Common myeloid progenitor, CD34-positive (primary cell): ENCODE measurements at regions not wholly inside any gene's neighbourhood (a gene's known extent, or its start where the extent isn't known, plus 50 kb on each side); places are given as distances from the start of the nearest gene placed in this dataset.

ENCODE experiments used
- CTCF ChIA-PET: fragments of 350-600 bp; sonication (Branson Sonifier 250); formaldehyde crosslinking; loops from one replicate; lab custom pipeline; 2021; ENCODE audit warnings: antibody characterized with exemption; lab: Charles Lee
- POLR2A ChIA-PET: fragments of 350-600 bp; sonication (Branson Sonifier 250); formaldehyde crosslinking; loops from one replicate; lab custom pipeline; 2021; ENCODE audit warnings: antibody characterized with exemption; lab: Charles Lee
- DNase-seq, 3 donors: peaks; one replicate each; pipeline versions ENCODE4 v3.0.0 to v3.0.0-alpha.2; 2013
- H3K27ac ChIP-seq, 2 experiments: 1 replicate in 1 of 2; 2 replicates in 1 of 2; pipeline ENCODE4 v1.7.0; 2013; ENCODE audit warnings: inconsistent platforms in 2 of 2, low read length in 2 of 2, mild to moderate bottlenecking in 2 of 2, low read depth in 1 of 2, moderate library complexity in 1 of 2; ENCODE audit not compliant: severe bottlenecking in 2 of 2, insufficient read depth in 1 of 2, poor library complexity in 1 of 2
- H3K27me3 ChIP-seq, 5 experiments: replicated peaks in 2 of 5; 1 replicate in 3 of 5; 2 replicates in 2 of 5; pipeline versions ENCODE4 v1.6.1 to v1.7.0; 2013; ENCODE audit warnings: low read length in 4 of 5, mild to moderate bottlenecking in 2 of 5, moderate library complexity in 2 of 5, inconsistent platforms in 1 of 5; ENCODE audit not compliant: insufficient read depth in 5 of 5, control insufficient read depth in 4 of 5
- H3K36me3 ChIP-seq, 4 experiments: 1 replicate in 2 of 4; 2 replicates in 2 of 4; pipeline versions ENCODE4 v1.6.1 to v1.7.0; 2013; ENCODE audit warnings: low read length in 3 of 4, control low read depth in 1 of 4, mild to moderate bottlenecking in 1 of 4; ENCODE audit not compliant: control insufficient read depth in 4 of 4, insufficient read depth in 4 of 4
- H3K4me1 ChIP-seq, 4 experiments: 1 replicate in 3 of 4; 2 replicates in 1 of 4; pipeline versions ENCODE4 v1.6.1 to v1.7.1; 2013; ENCODE audit warnings: low read length in 3 of 4, mild to moderate bottlenecking in 3 of 4, control low read depth in 1 of 4, inconsistent platforms in 1 of 4, moderate library complexity in 1 of 4; ENCODE audit not compliant: control insufficient read depth in 4 of 4, insufficient read depth in 4 of 4; ENCODE audit errors: control extremely low read depth in 1 of 4
- H3K4me3 ChIP-seq, 7 experiments: 1 replicate in 4 of 7; 2 replicates in 3 of 7; pipeline versions ENCODE4 v1.5.1 to v1.7.0; 2013; ENCODE audit warnings: mild to moderate bottlenecking in 7 of 7, low read length in 6 of 7, moderate library complexity in 6 of 7, inconsistent platforms in 2 of 7, low read depth in 2 of 7, control low read depth in 1 of 7; ENCODE audit not compliant: insufficient read depth in 4 of 7, control insufficient read depth in 1 of 7; ENCODE audit errors: extremely low read depth in 1 of 7
- H3K9me3 ChIP-seq, 5 experiments: 1 replicate in 4 of 5; 2 replicates in 1 of 5; pipeline versions ENCODE4 v1.6.1 to v1.7.1; 2013; ENCODE audit warnings: low read length in 4 of 5, mild to moderate bottlenecking in 2 of 5, inconsistent platforms in 1 of 5, low read depth in 1 of 5, moderate library complexity in 1 of 5; ENCODE audit not compliant: control insufficient read depth in 4 of 5, insufficient read depth in 2 of 5; ENCODE audit errors: control extremely low read depth in 1 of 5
- WGBS: methylation state at CpG from one replicate; pipeline ENCODE4 v1.1.5; 2013; ENCODE audit not compliant: insufficient coverage; 5-methylcytosine and 5-hydroxymethylcytosine counted together

- CTCF ChIA-PET: interaction anchor here (0.7 kb wide), 1 partner anchor 146 kb away, joined by 3 read pairs; no protein-coding TSS in a partner anchor
Measured at GRCh38 chr10:10826125-10826524, 191.5 kb upstream of the CELF2 start.

GRCh38 chr10:10828623-10829022 lies 189.0 kb upstream of the CELF2 start:
- Histone ChIP-seq H3K4me3 (no peak overlapping the region), H3K27ac (no peak overlapping the region), H3K27me3 (peaks cover 0 to 2% (median 0%) of the 10 kb centered on the region in 5 experiments), H3K36me3 (no peaks in the 10 kb centered on the region), H3K4me1 (no peaks in the 10 kb centered on the region), H3K9me3 (no peaks in the 10 kb centered on the region)
- no peak for DNase-seq
- CTCF ChIA-PET: no interaction called here
- POLR2A ChIA-PET: no interaction called here

More at GRCh38 chr10:10826125-10826524, 191.5 kb upstream of the CELF2 start:
- Histone ChIP-seq H3K27me3 (peaks cover 0 to 2% (median 0%) of the 10 kb centered on the region in 5 experiments), H3K4me1 (peaks cover 0 to 4% (median 0%) of the 10 kb centered on the region in 4 experiments), H3K9me3 (no peaks in the 10 kb centered on the region), H3K4me3 (no peak overlapping the region), H3K36me3 (no peaks in the 10 kb centered on the region), H3K27ac (no peak overlapping the region)
- WGBS: no CpG with 5 or more reads among the region's 1 CpG
- DNase-seq: no peak
- POLR2A ChIA-PET: no interaction called here

DNA sequence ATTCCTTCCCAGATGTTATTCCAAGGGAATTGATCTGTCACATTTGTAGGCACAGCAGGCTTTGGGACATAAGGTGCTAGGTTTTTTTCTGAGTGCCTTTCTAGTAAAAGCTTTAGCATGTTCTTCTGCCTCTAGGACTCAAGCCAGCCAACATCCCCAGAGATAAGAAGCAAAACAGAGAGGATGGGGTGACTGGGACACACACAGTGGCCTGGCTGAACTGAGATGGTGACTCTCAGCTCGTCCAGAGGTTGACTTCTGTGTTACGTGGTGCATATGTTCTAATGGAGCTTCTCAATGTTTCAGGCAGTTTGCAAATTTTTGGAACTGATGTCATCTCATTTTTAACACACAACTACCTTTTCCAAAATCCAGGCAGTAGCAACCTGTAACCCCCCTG lies 188.1 kb upstream of the CELF2 start:
- WGBS: no CpG with 5 or more reads among the region's 2 CpGs

DNA sequence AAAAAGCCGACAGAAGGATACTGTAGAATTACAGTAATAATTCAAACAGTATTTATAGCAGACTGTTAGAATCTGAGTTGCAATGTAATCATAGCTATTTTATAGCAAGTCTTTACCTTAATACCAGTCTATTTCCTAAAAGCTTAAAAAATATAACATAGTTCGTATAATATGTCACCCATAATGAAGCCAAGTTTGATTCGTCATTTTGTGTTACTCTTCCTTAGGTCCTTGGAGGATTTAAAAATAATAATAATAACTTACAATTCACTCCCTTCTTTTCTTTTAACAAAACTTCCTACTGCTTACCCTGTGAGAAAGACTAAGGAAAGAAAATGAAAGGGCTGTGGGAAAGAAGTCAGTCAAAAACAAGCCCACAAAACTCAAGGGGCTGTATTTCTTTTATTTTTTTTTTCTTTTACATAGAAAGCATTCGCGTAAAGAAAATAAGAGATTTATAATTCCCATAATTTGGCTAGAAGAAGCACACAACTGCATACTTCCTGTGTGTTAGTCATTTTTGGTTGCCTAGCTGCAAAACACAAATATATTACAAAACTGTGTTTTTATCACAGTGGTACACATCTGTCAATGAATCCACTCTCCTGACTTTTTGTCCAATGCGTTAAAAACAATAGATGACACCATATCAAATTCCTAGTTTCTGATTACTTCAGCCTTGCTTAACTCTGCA lies 187.2 kb upstream of the CELF2 start:
- no peaks in the 10 kb centered on the region for H3K4me1 ChIP-seq
- CTCF ChIA-PET: no interaction called here
- WGBS: no CpG with 5 or more reads among the region's 6 CpGs
- no peak overlapping the region for H3K27ac ChIP-seq
- H3K36me3 ChIP-seq: no peaks in the 10 kb centered on the region
- H3K9me3 ChIP-seq: no peaks in the 10 kb centered on the region
- POLR2A ChIA-PET: no interaction called here
- no peak overlapping the region for H3K4me3 ChIP-seq
- DNase-seq: no peak
- peaks cover 0 to 2% (median 0%) of the 10 kb centered on the region in 5 experiments for H3K27me3 ChIP-seq

More for the DNA sequence above, 188.1 kb upstream of the CELF2 start:
- Histone ChIP-seq H3K9me3 (no peaks in the 10 kb centered on the region), H3K4me1 (no peaks in the 10 kb centered on the region), H3K27me3 (peaks cover 0 to 2% (median 0%) of the 10 kb centered on the region in 5 experiments), H3K27ac (no peak overlapping the region), H3K4me3 (no peak overlapping the region), H3K36me3 (no peaks in the 10 kb centered on the region)
- no peak for DNase-seq
- ChIA-PET POLR2A (no interaction called here), CTCF (no interaction called here)

- Histone ChIP-seq H3K4me1 (no peaks in the 10 kb centered on the region), H3K36me3 (no peaks in the 10 kb centered on the region), H3K27ac (no peak overlapping the region), H3K4me3 (no peak overlapping the region), H3K27me3 (peaks cover 0 to 2% (median 0%) of the 10 kb centered on the region in 5 experiments), H3K9me3 (no peaks in the 10 kb centered on the region)
- POLR2A ChIA-PET: no interaction called here
- no peak for DNase-seq
- 95% methylated on average over 7 of the region's 8 CpGs for WGBS
- CTCF ChIA-PET: no interaction called here
Measured at GRCh38 chr10:10831085-10831484, 186.6 kb upstream of the CELF2 start.

- 100% methylated on average over 5 of the region's 6 CpGs for WGBS
- peaks cover 0 to 6% (median 0%) of the 10 kb centered on the region in 5 experiments for H3K9me3 ChIP-seq
- POLR2A ChIA-PET: no interaction called here
- no peaks in the 10 kb centered on the region for H3K4me1 ChIP-seq
- no peak overlapping the region for H3K27ac ChIP-seq
- H3K4me3 ChIP-seq: no peak overlapping the region
- no peaks in the 10 kb centered on the region for H3K27me3 ChIP-seq
- no peaks in the 10 kb centered on the region for H3K36me3 ChIP-seq
- CTCF ChIA-PET: no interaction called here
- DNase-seq: no peak
Measured at GRCh38 chr10:10833955-10834354, 183.7 kb upstream of the CELF2 start.

GRCh38 chr10:10844251-10844650 lies 173.4 kb upstream of the CELF2 start:
- CTCF ChIA-PET: no interaction called here
- no peaks in the 10 kb centered on the region for H3K36me3 ChIP-seq
- POLR2A ChIA-PET: no interaction called here
- no peaks in the 10 kb centered on the region for H3K27me3 ChIP-seq
- peaks cover 0 to 9% (median 2%) of the 10 kb centered on the region in 5 experiments for H3K9me3 ChIP-seq
- no peaks in the 10 kb centered on the region for H3K4me1 ChIP-seq
- H3K27ac ChIP-seq: no peak overlapping the region
- DNase-seq: no peak
- WGBS: 75% methylated on average over 1 of the region's 1 CpG
- no peak overlapping the region for H3K4me3 ChIP-seq
